G401 (cell line): ENCODE measurements at regions not wholly inside any gene's neighbourhood (a gene's known extent, or its start where the extent isn't known, plus 50 kb on each side); places are given as distances from the start of the nearest gene placed in this dataset.
"Not testable (repeated sequence)": the region's sequence is repeated elsewhere in the genome, so short reads cannot be mapped to it uniquely, and the experiment has no call there.

ENCODE experiments used
- DNase-seq: peaks from one replicate; pipeline ENCODE4 v3.0.0-alpha.2; 2015; ENCODE audit warnings: low spot score
- in situ Hi-C: cut with HindIII; loops from 2 replicates; pipeline ENCODE4 v1.10.0; 2016; ENCODE audit warnings: low sequenced_read_pairs, mixed read lengths

DNA sequence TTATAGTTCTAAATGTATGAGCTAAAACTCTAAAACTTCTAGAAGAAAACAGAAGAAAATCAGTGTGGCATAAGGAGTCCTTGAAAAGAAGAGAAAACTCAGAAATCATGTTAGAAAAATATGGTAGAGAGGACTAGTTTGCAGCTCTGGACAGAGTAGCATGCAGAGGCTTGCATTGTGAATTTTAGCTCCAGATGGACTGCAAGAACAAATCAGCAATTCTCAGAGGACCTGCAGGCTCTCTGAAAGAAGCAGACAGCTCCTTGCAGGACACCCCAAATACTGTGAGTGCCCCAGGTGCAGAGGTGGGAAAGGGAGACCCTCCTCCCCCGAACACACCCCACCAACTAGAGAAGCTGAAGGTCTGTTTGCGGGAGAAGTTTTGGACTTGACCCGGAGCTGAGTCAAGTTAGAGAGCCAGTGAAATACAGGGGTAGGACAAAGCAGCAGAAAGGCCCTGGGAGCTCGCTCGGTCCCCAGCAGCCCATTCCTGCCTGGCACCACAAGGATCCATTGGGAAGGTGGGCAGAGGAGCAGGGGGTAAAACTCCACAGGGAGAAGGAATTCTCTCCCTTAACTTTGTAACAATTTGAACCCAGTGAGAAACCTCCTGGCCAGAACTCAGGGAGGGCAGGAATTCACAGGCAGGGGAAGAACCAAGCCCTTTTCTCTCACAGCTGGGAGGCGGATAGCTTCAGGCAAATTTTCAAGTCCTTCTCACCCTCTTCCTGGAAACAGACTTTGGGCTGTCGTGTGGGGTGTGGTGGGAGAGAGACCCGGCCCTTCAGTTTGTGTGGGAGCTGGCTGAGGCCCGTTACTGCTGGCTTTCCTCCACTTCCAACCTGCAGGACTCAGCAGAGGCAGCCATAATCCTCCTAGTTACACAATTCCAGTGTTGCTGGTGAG lies 216.2 kb upstream of the SLC35G4 start:
- in situ Hi-C loops: no loop called here
- no peak for DNase-seq

DNA sequence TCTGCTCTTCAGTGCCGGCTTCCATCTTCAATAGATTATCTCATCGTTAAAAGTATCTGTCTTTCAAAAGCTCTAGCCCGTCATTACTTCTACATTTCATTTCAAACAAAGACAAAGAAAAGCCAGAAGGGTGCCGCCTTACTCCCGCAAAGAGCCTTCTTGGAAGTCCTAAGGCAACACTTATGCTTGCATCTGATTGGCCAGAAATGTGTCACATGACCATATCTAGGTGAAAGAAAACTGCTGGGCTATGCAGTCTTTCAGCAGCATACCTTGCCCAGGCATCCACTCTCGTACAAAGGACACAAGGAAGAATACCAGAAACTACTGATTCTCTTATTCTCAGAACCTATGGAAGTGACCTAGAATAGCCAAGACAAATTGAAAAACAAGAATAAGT lies 217.1 kb upstream of the SLC35G4 start:
- in situ Hi-C loops: no loop called here
- DNase-seq: no peak

DNA sequence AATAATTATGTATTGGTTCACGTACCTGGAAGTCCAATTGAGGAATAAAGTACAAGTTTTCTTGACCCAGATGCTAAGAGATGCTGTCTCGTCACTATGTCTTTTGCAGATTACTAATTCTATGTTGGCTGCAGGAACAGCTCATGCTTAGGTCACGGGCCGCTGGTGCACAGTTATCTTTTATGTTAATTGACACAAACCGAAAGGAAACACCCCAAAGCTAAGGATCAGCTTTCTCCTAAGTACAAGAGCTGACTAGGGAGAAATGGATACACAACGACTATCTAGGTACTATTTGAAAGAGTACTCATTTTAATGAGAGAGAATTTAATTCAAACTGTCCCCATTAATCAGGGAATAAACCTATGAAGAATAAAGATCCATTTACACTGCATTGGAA lies 217.7 kb upstream of the SLC35G4 start:
- DNase-seq: no peak
- in situ Hi-C loops: no loop called here

DNA sequence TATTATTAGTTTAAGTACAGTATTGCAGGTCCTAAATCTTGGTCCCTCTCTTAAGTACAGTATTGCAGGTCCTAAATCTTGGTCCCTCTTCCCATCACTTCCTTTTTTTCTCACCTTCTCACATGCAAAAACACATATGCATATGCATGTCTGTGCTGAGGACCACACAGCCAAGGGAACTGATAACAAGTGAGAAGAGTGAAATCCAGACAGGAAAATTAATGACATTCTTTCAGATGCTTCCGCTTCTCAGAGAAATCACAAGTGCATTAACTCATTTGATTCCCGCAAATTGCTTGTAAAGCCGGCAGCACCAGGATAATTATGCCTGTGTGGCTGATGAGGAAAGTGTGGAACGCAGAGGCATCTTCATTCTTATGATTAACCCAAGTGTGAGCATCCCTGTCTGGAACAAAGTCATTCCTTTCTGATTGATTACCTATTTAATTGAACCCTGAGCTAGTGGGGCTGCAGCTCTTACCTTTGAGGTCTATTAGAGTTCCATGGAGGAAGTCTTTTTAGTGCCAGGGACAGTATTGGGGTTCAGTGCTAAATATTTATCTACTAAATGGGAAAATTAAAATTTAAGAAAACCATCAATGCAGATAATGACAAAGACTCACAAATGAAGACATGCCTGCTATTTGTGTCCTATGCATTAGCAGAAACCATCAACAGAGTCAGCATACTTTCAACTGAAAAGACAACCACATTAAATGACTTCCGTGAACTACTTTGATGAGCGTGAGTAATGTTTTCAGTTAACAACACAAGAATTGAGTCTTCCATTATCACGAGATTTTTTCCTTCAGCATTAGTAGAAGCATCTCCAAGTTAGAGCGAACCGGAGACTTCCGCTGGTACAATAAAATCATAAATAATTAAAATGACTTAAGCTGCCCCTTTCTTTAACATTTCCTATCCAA lies 220.4 kb upstream of the SLC35G4 start:
- in situ Hi-C loops: no loop called here
- DNase-seq: no peak

DNA sequence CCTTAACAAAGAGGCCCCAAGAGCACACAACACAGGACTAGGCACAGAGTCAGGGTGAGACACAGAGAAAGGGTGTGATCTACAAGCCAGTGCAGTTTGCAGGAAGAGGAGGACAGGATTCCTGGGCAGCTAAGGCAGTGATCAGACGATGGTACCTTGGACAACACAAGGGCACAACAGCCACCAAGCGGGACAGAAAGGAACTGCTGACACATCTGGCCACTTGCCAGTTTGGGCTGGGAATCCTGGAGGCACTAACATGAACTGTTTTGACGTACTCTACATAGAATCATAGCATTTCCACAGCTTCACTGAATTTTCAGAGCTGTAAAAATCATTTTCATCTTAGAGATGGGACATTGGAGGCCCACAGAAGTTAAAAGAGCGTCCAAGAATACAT lies 221.5 kb upstream of the SLC35G4 start:
- in situ Hi-C loops: no loop called here
- DNase-seq: peak; percentile 4

DNA sequence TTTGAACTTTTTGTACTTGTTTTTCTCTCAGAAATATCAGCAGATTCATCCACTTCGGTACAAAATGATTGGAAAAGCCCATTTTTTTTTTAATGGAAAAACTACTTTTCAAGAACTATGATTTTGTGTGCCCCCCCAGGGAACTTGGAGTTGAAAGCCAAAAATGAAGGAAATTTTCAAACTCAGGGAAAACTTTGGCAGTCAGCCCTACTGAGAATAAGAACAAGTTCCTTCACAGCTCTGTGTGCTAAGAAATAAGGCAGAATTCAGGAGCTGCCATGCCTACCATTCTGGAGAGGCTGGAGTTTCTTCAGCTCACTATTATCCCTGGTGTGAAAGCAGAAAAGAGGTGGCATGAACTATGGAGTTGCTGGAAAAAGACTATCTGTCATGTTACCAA lies 226.0 kb upstream of the SLC35G4 start:
- DNase-seq: no peak
- in situ Hi-C loops: no loop called here

DNA sequence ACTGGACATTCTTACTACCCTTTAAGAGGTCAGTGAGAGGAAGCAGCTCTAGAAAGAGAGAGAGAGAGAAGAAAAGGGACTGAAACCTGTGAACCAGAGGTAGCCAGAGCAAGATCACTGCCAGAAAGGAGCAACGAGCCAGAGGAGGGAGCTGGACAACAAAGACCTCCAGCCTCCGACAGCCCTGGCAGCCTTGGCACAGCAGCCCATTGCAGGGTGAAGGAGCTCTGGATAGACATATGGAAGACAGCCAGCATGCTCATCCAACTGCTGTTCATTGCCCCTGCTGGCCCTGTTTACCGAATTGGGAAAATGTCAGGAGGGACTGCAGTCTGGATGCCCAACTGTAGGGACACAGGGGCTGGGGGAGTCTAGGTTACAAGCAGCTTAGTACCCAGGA lies 228.4 kb upstream of the SLC35G4 start:
- DNase-seq: no peak
- in situ Hi-C loops: no loop called here

DNA sequence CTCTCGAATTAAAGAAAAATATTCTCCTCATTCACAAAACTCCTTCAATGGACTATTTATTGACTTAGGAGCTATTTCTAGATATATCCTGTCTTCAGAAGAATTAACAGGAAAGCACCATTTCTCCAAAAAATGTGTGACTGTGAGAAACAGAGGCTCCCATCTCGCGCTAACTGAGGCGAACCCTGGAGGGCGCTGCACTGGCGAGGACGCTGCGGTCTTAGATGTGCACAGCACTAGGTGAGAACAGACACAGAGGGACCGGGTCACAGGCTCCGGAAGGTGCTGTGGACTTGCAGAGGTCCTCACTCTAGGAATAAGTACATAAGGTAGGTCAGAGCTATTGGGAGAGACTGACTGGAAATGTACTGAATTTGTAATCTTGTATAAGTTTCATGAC lies 229.7 kb upstream of the SLC35G4 start:
- in situ Hi-C loops: no loop called here
- DNase-seq: no peak

DNA sequence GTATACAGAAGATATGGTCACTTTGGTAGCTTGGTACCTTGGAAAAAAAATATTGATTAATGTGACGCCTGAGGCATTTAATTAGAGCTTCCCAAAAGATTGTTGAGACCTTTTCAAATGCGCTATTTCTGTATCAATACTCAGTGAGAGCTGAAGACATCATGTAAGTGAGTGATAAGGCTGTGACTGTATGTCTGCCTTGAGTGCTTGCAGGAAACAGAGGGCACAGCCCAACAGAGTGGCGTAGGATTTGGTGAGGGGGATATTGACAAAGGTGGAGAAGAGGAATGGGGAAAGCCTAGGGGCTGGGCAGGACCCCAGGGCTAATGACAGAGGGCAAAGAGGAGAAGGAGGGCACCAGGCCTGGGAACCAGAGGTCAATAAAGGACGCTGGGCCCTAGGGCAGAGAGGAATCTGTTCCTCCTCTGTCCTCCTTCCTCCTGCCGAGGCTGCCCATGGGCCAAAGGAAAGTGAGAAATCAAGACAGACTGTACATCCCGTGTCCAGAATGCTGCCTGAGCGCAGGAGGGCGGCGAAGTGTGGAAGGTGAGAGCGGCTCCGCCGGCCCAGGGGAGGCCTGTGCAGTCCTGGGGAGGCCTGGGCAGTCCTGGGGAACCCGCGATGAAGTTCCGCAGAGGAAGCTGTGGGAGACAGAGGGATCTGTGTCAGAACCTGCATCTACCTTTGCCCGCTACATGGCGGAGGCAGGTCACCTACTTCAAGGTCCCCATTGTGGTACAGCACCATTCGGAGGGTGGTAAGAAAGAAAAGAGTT lies 228.6 kb upstream of the PIEZO2 start:
- in situ Hi-C loops: no loop called here
- DNase-seq: no peak

DNA sequence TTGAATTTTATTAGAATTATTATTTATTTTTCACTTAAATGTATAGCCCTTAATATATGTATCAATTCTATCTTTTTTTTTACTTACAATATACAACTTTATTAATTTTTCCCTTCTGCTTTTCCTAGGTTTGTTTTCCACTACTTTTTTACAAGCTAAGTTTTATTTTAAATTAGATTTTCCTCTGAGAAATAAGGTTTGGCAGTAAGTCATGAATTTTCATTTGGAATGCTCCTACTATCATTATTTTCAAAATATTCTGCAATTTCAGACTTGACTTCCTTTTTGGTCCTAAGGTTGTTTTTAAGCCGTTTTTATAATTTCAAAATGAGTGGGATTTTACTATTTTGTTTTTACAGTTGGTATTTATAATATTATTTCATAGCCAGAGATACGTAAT lies 222.8 kb upstream of the PIEZO2 start:
- in situ Hi-C loops: no loop called here
- no peak for DNase-seq

DNA sequence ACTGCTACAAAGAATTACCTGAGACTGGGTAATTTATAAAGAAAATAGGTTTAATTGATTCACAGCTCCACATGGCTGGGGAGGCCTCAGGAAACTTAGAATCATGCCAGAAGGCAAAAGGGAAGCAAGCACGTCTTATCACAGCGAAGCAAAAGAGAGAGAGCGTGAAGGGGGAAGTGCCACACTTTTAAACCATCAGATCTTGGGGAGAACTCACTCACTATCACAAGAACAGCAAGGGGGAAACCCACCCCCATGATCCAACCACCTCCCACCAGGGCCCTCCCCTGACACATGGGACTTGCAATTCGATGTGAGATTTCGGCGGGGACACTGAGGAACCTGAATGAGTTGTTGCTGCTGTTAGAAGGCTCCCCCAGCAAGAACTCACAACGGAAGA lies 220.2 kb upstream of the PIEZO2 start:
- in situ Hi-C loops: no loop called here
- no peak for DNase-seq

DNA sequence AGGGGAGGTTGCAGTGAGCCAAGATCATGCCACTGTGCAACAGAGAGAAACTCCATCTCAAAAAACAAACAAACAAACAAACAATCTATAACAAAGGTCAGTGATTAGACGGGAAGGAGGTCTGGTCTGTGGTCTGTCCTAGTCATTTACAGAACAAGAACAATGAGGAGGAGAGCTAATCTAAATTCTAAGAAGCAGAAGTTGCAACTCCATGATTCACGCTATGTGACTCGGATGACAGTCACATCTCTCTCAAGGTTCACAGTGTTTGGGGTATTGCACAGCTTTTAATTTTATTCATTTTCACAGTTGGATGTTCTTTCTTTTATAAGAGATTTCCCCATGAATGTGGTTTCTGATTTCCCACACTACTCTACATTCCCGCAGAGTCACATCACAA lies 218.7 kb upstream of the PIEZO2 start:
- no peak for DNase-seq
- in situ Hi-C loops: no loop called here

DNA sequence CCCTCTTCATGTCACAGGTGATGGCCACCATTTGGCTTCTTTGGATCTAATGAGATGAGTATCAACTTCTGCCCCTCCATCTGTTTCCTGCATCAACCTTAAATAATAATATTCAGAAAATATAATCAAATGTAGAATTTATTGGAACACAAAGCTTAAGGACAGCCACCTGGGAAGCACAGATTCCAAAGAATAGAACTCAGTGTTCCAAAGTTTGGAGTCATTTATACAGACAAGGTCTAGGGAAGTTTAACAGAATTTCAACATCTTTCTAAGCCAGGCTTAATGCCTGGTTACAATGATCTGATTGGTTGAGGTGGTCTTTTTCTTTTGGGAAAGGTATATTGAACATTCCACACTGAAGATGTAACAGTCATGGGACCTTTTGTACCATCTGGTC lies 218.0 kb upstream of the PIEZO2 start:
- no peak for DNase-seq
- in situ Hi-C loops: no loop called here

DNA sequence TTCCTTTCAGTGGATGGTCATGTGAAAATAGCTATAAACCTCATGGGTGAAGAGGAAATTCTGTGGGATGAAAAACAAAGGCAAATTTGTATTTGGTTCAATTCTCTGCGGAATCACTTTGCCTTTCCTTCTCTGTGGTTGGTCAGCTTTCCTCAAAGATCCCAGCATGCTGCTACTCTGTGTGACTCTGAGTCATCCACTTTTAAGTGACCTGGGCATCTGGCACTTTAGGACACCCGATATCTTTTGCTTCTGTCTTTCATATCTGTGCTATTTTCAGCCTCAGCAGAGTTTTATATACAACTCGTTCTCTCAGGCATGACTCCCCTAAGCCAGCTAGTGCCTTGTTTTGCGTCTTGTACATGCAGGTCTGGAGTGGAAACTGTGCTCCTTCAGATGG lies 217.0 kb upstream of the PIEZO2 start:
- DNase-seq: no peak
- in situ Hi-C loops: no loop called here

DNA sequence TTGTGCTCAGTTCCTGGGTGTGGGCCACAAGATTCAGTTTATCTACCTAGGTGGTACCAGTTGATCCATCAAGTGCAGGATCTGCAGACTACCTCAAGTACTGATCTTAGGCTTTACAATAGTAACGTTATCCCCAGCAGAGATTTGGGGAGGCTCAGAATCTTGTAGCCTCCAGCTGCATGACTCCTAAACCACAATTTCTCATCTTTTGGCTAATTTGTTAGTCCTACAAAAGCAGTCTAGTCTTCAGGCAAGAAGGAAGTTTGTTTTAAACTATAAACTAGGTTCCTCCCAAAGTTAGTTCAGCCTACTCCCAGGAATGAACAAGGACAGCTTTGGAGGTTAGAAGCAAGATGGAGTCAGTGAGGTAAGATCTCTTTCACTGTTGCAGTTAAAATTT lies 213.5 kb upstream of the PIEZO2 start:
- DNase-seq: no peak
- in situ Hi-C loops: no loop called here

DNA sequence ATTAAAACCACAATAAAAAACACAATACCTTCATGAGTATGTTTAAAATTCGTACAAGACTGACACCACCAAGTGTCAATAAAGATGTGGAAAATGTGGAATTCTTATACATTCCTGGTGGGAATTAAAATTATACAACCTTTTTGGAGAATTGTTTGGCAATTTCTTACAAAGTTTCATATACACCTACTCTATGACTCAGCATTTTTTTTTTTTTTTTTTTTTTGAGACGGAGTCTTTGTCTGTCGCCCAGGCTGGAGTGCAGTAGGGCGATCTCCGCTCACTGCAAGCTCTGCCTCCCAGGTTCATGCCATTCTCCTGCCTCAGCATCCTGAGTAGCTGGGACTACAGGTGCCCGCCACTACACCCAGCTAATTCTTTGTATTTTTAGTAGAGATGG lies 212.5 kb upstream of the PIEZO2 start:
- in situ Hi-C loops, DNase-seq: not testable (repeated sequence)

DNA sequence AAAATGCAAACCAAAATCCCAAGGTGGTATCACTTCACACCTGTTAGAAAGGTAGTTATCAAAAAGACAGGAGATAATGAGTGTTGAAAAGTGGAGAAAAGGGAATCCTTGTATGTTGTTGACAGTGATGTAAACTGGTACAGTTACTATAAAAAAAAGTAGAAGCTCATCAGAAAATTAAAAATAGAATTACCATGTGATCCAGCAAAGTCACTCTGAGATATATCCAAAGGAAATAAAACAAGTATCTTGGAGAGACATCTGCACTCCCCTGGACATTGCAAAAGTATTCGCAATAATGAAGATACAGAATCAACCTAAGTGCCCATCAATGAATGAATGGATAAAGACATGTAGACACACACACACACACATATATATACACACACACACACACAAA lies 208.3 kb upstream of the PIEZO2 start:
- no peak for DNase-seq
- in situ Hi-C loops: no loop called here

DNA sequence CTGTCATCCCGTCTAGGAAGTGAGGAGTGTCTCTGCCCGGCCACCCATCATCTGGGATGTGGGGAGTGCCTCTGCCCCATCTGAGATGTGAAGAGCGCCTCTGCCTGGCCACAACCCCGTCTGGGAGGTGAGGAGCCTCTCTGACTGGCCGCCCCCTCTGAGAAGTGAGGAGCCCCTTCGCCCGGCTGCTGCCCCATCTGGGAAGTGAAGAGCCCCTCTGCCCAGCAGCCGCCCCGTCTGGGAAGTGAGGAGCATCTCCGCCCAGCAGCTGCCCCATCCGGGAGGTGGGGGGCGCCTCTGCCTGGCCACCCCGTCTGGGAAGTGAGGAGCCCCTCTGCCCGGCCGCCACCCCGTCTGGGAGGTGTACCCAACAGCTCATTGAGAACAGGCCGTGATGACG lies 195.2 kb upstream of the PIEZO2 start:
- in situ Hi-C loops, DNase-seq: not testable (repeated sequence)

DNA sequence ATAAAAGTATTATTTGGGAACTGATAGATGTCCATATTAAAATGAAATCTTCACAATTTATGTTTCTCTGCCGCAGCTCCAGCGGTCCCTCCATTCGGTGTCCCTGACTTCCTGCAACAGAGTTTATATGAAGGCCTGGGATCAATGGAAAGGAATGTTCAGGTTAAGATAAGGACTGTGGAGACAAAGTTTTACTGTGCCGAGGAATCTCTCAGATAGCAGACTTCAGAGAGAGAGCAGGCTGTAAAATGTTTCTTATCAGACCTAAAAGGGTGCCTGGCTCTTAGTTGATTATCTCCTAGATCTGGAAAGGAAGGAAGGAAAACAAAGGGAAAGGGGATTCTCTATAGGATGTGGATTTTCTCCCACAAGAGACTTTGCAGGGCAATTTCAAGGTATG lies 193.7 kb upstream of the PIEZO2 start:
- no peak for DNase-seq
- in situ Hi-C loops: no loop called here

DNA sequence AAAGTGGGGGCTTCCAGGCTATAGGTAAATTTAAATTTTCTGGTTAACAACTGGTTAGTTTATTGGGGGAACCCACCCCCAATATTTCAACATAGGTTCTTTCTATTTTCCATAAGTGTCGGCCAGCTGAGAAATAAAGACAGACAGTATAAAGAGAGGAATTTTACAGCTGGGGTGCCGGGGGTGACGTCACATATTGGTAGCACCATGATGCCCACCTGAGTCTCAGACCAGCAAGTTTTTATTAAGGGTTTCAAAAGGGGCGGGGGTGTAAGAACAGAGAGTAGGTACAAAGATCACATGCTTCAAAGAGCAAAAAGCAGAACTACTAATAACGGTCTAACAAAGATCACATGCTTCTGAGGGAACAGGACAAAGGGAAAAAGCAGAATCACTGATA lies 192.7 kb upstream of the PIEZO2 start:
- in situ Hi-C loops, DNase-seq: not testable (repeated sequence)
